ENCODE measurements at regions not wholly inside any gene's neighbourhood (a gene's known extent, or its start where the extent isn't known, plus 50 kb on each side); places are given as distances from the start of the nearest gene placed in this dataset.

GRCh38 chr7:50835156-50835555 lies 52.5 kb upstream of the GRB10 start:
- TF ChIP-seq CTCF (conservative IDR thresholded peaks at IDR 0.05; ENCODE audit: low read length) = no peak
- TF ChIP-seq EZH2phosphoT487 (IDR thresholded peaks at IDR 0.05; ENCODE audit: borderline replicate concordance) = no peak

Measured in Loucy (cell line).